ENCODE measurements at regions not wholly inside any gene's neighbourhood (a gene's known extent, or its start where the extent isn't known, plus 50 kb on each side); places are given as distances from the start of the nearest gene placed in this dataset.

GRCh38 chr9:126023962-126024361 is 276.8 kb downstream of the PBX3 start:
- no peaks in the 10 kb centered on the region for H3K9me3 ChIP-seq (ENCODE audit: control insufficient read depth, low read depth, low read length)
- no peaks in the 10 kb centered on the region for H4K20me1 ChIP-seq (ENCODE audit: control insufficient read depth, extremely low read depth, insufficient read depth, low read length)
- H3K9me1 ChIP-seq (ENCODE audit: control insufficient read depth, extremely low read depth, insufficient read depth, low read length): no peaks in the 10 kb centered on the region
- H3K4me3 ChIP-seq (ENCODE audit: control insufficient read depth in 2 of 3, extremely low read depth in 1 of 3, insufficient read depth in 2 of 3, low read depth in 1 of 3, low read length in 3 of 3): no peak overlapping the region
- DNase-seq (ENCODE audit: low read depth, low spot score) (no peak), FAIRE-seq (no peak)
- H3K27me3 ChIP-seq (ENCODE audit: control insufficient read depth, extremely low read depth, insufficient read depth, low read length): no peaks in the 10 kb centered on the region
- dilution Hi-C loops (cut with MboI; ENCODE audit: extremely low pct_ligation_motif_present, low sequenced_read_pairs): no loop called here
- no peaks in the 10 kb centered on the region for H3K79me2 ChIP-seq (ENCODE audit: control insufficient read depth, insufficient read depth, low read length)
- H3K4me2 ChIP-seq (ENCODE audit: control insufficient read depth, extremely low read depth, insufficient read depth, low read depth, low read length): no peak overlapping the region
- no peak overlapping the region for H3K27ac ChIP-seq (ENCODE audit: control insufficient read depth, insufficient read depth, low read length)
- H3K4me1 ChIP-seq (ENCODE audit: control insufficient read depth, extremely low read depth, insufficient read depth, low read length): no peaks in the 10 kb centered on the region
- no peak for TF ChIP-seq EZH2 (IDR thresholded peaks at IDR 0.05; ENCODE audit: low read length)
- no peak for TF ChIP-seq CTCF (optimal IDR thresholded peaks at IDR 0.05 in 1 of 3, IDR thresholded peaks at IDR 0.05 in 1 of 3, conservative IDR thresholded peaks at IDR 0.05 in 1 of 3; ENCODE audit: extremely low read depth in 1 of 3, insufficient read depth in 2 of 3, low read length in 3 of 3)
- H3K36me3 ChIP-seq (ENCODE audit: control insufficient read depth in 2 of 2, extremely low read depth in 1 of 2, insufficient read depth in 2 of 2, low read length in 2 of 2): no peaks in the 10 kb centered on the region
- no peak overlapping the region for H3K9ac ChIP-seq (ENCODE audit: control insufficient read depth, extremely low read depth, insufficient read depth, low read length)
- H2AFZ ChIP-seq (ENCODE audit: control insufficient read depth, low read length): no peak overlapping the region

- H3K4me3 ChIP-seq (ENCODE audit: control insufficient read depth in 2 of 3, extremely low read depth in 1 of 3, insufficient read depth in 2 of 3, low read depth in 1 of 3, low read length in 3 of 3): no peak overlapping the region
- no peak overlapping the region for H3K4me2 ChIP-seq (ENCODE audit: control insufficient read depth, extremely low read depth, insufficient read depth, low read depth, low read length)
- dilution Hi-C loops (cut with MboI; ENCODE audit: extremely low pct_ligation_motif_present, low sequenced_read_pairs): no loop called here
- no peaks in the 10 kb centered on the region for H3K27me3 ChIP-seq (ENCODE audit: control insufficient read depth, extremely low read depth, insufficient read depth, low read length)
- no peaks in the 10 kb centered on the region for H3K9me1 ChIP-seq (ENCODE audit: control insufficient read depth, extremely low read depth, insufficient read depth, low read length)
- no peak overlapping the region for H3K27ac ChIP-seq (ENCODE audit: control insufficient read depth, insufficient read depth, low read length)
- H2AFZ ChIP-seq (ENCODE audit: control insufficient read depth, low read length): no peak overlapping the region
- no peaks in the 10 kb centered on the region for H3K36me3 ChIP-seq (ENCODE audit: control insufficient read depth in 2 of 2, extremely low read depth in 1 of 2, insufficient read depth in 2 of 2, low read length in 2 of 2)
- no peak for FAIRE-seq
- no peaks in the 10 kb centered on the region for H3K79me2 ChIP-seq (ENCODE audit: control insufficient read depth, insufficient read depth, low read length)
- H3K4me1 ChIP-seq (ENCODE audit: control insufficient read depth, extremely low read depth, insufficient read depth, low read length): no peaks in the 10 kb centered on the region
- TF ChIP-seq CTCF (optimal IDR thresholded peaks at IDR 0.05 in 1 of 3, IDR thresholded peaks at IDR 0.05 in 1 of 3, conservative IDR thresholded peaks at IDR 0.05 in 1 of 3; ENCODE audit: extremely low read depth in 1 of 3, insufficient read depth in 2 of 3, low read length in 3 of 3): no peak
- TF ChIP-seq EZH2 (IDR thresholded peaks at IDR 0.05; ENCODE audit: low read length): no peak
- H3K9me3 ChIP-seq (ENCODE audit: control insufficient read depth, low read depth, low read length): no peaks in the 10 kb centered on the region
- DNase-seq (ENCODE audit: low read depth, low spot score): no peak
- no peak overlapping the region for H3K9ac ChIP-seq (ENCODE audit: control insufficient read depth, extremely low read depth, insufficient read depth, low read length)
- H4K20me1 ChIP-seq (ENCODE audit: control insufficient read depth, extremely low read depth, insufficient read depth, low read length): no peaks in the 10 kb centered on the region
These were observed 277.5 kb downstream of the PBX3 start for GRCh38 chr9:126024581-126025230.
